Suprapubic skin (tissue), 4 donors: ENCODE measurements at regions not wholly inside any gene's neighbourhood (a gene's known extent, or its start where the extent isn't known, plus 50 kb on each side); places are given as distances from the start of the nearest gene placed in this dataset.

Source experiments
- POLR2A ChIP-seq, 2 donors: fragments of 450-650 bp; IDR thresholded peaks; one replicate each; pipeline ENCODE4 v1.6.1; 2017; ENCODE audit warnings: antibody characterized with exemption in 2 of 2, mild to moderate bottlenecking in 2 of 2, moderate library complexity in 2 of 2
- POLR2AphosphoS5 ChIP-seq, 3 donors: sonication (generic); formaldehyde crosslinking; IDR thresholded peaks; one replicate each; pipeline ENCODE4 v1.6.1; 2017; ENCODE audit warnings: antibody characterized with exemption in 3 of 3
- TF ChIP-seq, protein P1 (sequence below), 2 donors: fragments of 200-600 bp in 1 of 2; fragments of 450-650 bp in 1 of 2; sonication (generic) in 1 of 2; IDR thresholded peaks; one replicate each; pipeline ENCODE4 v1.5.1; 2016 to 2019; ENCODE audit warnings: antibody characterized with exemption in 2 of 2, mild to moderate bottlenecking in 1 of 2, moderate library complexity in 1 of 2

DNA sequence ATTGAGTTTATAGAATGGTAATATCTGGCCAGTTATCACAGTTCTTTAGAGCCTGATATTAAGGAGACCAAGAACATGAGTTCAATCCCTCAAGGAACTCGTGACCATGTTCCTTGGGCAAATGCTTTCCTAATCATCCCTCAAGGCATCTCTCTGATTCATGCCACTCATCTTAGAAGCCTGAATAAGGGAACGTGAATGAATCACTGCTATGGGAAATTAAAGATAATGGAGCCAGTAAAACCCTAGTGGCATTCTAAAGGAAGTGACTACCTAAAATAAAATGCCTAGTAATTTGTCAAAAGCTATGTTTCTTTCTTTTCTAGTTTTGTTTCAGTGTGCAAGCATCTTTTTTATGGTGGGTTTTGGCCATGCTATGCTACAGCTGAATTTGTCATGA, 1161.3 kb downstream of the C4orf33 start:
- TF ChIP-seq, protein P1, sequence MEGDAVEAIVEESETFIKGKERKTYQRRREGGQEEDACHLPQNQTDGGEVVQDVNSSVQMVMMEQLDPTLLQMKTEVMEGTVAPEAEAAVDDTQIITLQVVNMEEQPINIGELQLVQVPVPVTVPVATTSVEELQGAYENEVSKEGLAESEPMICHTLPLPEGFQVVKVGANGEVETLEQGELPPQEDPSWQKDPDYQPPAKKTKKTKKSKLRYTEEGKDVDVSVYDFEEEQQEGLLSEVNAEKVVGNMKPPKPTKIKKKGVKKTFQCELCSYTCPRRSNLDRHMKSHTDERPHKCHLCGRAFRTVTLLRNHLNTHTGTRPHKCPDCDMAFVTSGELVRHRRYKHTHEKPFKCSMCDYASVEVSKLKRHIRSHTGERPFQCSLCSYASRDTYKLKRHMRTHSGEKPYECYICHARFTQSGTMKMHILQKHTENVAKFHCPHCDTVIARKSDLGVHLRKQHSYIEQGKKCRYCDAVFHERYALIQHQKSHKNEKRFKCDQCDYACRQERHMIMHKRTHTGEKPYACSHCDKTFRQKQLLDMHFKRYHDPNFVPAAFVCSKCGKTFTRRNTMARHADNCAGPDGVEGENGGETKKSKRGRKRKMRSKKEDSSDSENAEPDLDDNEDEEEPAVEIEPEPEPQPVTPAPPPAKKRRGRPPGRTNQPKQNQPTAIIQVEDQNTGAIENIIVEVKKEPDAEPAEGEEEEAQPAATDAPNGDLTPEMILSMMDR (IDR thresholded peaks at IDR 0.05) = no peak
- no peak for TF ChIP-seq POLR2AphosphoS5 (IDR thresholded peaks at IDR 0.05)
- no peak for TF ChIP-seq POLR2A (IDR thresholded peaks at IDR 0.05)
